ENCODE measurements at regions not wholly inside any gene's neighbourhood (a gene's known extent, or its start where the extent isn't known, plus 50 kb on each side); places are given as distances from the start of the nearest gene placed in this dataset.
"Not testable (repeated sequence)": the region's sequence is repeated elsewhere in the genome, so short reads cannot be mapped to it uniquely, and the experiment has no call there.

- DNase-seq (ENCODE audit: insufficient read length, low spot score) (no peak), FAIRE-seq (no peak)
Observed at GRCh38 chrX:138877746-138878145, 166.2 kb upstream of the FGF13 start.

DNA sequence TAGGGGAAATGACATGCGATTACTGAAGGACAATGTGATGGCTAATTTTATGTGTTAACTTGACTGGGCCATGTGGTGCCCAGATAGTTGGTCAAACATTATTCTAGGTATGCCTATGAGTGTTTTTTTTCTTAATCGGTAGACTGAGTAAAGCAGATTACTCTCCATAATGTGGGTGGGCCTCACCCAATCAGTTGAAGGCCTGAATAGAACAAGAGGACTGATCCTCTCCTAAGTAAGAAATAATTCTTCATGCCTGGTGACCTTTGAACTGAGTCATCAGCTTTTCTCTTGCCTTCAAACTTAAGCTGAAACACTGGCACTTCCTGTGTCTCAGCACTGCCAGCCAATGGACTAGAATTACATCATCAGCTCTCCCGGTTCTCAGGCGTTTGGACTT lies 164.0 kb upstream of the FGF13 start:
- FAIRE-seq = no peak
- no peak for DNase-seq (ENCODE audit: insufficient read length, low spot score)
- TF ChIP-seq, protein P1, sequence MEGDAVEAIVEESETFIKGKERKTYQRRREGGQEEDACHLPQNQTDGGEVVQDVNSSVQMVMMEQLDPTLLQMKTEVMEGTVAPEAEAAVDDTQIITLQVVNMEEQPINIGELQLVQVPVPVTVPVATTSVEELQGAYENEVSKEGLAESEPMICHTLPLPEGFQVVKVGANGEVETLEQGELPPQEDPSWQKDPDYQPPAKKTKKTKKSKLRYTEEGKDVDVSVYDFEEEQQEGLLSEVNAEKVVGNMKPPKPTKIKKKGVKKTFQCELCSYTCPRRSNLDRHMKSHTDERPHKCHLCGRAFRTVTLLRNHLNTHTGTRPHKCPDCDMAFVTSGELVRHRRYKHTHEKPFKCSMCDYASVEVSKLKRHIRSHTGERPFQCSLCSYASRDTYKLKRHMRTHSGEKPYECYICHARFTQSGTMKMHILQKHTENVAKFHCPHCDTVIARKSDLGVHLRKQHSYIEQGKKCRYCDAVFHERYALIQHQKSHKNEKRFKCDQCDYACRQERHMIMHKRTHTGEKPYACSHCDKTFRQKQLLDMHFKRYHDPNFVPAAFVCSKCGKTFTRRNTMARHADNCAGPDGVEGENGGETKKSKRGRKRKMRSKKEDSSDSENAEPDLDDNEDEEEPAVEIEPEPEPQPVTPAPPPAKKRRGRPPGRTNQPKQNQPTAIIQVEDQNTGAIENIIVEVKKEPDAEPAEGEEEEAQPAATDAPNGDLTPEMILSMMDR (IDR thresholded peaks at IDR 0.05; ENCODE audit: insufficient read depth, missing control alignments) = no peak

More at GRCh38 chrX:138877746-138878145, 166.2 kb upstream of the FGF13 start:
- TF ChIP-seq, protein P1 (IDR thresholded peaks at IDR 0.05; ENCODE audit: insufficient read depth, missing control alignments) = no peak

- TF ChIP-seq, protein P1 (IDR thresholded peaks at IDR 0.05; ENCODE audit: insufficient read depth, missing control alignments) = no peak
- no peak for FAIRE-seq
- no peak for DNase-seq (ENCODE audit: insufficient read length, low spot score)
Observed at GRCh38 chrX:138874271-138874935, 162.9 kb upstream of the FGF13 start.

- DNase-seq (ENCODE audit: insufficient read length, low spot score); FAIRE-seq: not testable (repeated sequence)
Observed at GRCh38 chrX:138873640-138874039, 162.1 kb upstream of the FGF13 start.

- TF ChIP-seq, protein P1 (IDR thresholded peaks at IDR 0.05; ENCODE audit: insufficient read depth, missing control alignments) = no peak
- DNase-seq (ENCODE audit: insufficient read length, low spot score) (no peak), FAIRE-seq (no peak)
Observed at GRCh38 chrX:138872537-138872936, 161.0 kb upstream of the FGF13 start.

- FAIRE-seq (no peak), DNase-seq (ENCODE audit: insufficient read length, low spot score) (no peak)
- TF ChIP-seq, protein P1 (IDR thresholded peaks at IDR 0.05; ENCODE audit: insufficient read depth, missing control alignments) = no peak
Observed at GRCh38 chrX:138871739-138872138, 160.2 kb upstream of the FGF13 start.

GRCh38 chrX:138866643-138867042 lies 155.1 kb upstream of the FGF13 start:
- no peak for FAIRE-seq
- no peak for DNase-seq (ENCODE audit: insufficient read length, low spot score)
- TF ChIP-seq, protein P1 (IDR thresholded peaks at IDR 0.05; ENCODE audit: insufficient read depth, missing control alignments) = no peak

Measured in D721Med (cell line).